Gastrocnemius medialis (tissue), 4 donors: ENCODE measurements at regions not wholly inside any gene's neighbourhood (a gene's known extent, or its start where the extent isn't known, plus 50 kb on each side); places are given as distances from the start of the nearest gene placed in this dataset.

Experiments used
- CTCF ChIP-seq, 5 experiments: fragments of 450-650 bp in 3 of 5; fragments of 200-600 bp in 2 of 5; sonication (generic) in 2 of 5; IDR thresholded peaks in 4 of 5; conservative IDR thresholded peaks in 1 of 5; 1 replicate in 4 of 5; 2 replicates in 1 of 5; pipeline ENCODE4 v1.5.1; 2016 to 2019; ENCODE audit warnings: antibody characterized with exemption in 5 of 5, mild to moderate bottlenecking in 3 of 5, moderate library complexity in 3 of 5
- POLR2A ChIP-seq, 2 donors: fragments of 450-650 bp; IDR thresholded peaks; one replicate each; pipeline ENCODE4 v1.6.1; 2017; ENCODE audit warnings: antibody characterized with exemption in 2 of 2, mild to moderate bottlenecking in 2 of 2, moderate library complexity in 2 of 2

- TF ChIP-seq CTCF (IDR thresholded peaks at IDR 0.05 in 4 of 5, conservative IDR thresholded peaks at IDR 0.05 in 1 of 5) (no peak), POLR2A (IDR thresholded peaks at IDR 0.05) (no peak)
Observed at GRCh38 chr4:160350944-160351343, 1248.1 kb downstream of the RAPGEF2 start.
